Hepatic stellate cell (primary cell): ENCODE measurements at regions not wholly inside any gene's neighbourhood (a gene's known extent, or its start where the extent isn't known, plus 50 kb on each side); places are given as distances from the start of the nearest gene placed in this dataset.
"Not testable (repeated sequence)": the region's sequence is repeated elsewhere in the genome, so short reads cannot be mapped to it uniquely, and the experiment has no call there.

Source experiments
- DNase-seq: peaks from one replicate; pipeline ENCODE4 v3.0.0; 2011; ENCODE audit warnings: low spot score

- no peak for DNase-seq
These were observed 237.6 kb upstream of the NDN start for GRCh38 chr15:23924686-23925085.

DNA sequence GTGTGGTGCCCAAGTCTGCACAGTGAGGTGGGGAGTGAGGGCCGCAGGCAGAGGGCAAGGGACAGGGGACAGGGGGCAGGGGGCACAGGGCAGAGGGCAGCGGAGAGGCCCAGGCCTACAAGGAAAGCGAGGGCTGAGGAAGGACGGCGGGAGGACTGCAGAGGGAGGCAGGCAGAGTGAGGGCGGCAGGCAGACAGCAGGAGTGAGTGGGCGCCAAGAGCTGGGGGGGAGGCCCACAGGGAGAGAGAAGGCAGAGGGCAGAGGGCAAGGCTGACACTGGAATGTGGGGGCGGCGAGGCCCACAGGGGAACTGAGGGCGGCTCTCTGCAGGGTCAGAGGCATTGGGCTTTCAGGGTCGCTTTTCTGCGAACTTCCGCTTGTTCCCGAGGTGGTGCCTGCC is 267.8 kb upstream of the NDN start:
- no peak for DNase-seq

DNA sequence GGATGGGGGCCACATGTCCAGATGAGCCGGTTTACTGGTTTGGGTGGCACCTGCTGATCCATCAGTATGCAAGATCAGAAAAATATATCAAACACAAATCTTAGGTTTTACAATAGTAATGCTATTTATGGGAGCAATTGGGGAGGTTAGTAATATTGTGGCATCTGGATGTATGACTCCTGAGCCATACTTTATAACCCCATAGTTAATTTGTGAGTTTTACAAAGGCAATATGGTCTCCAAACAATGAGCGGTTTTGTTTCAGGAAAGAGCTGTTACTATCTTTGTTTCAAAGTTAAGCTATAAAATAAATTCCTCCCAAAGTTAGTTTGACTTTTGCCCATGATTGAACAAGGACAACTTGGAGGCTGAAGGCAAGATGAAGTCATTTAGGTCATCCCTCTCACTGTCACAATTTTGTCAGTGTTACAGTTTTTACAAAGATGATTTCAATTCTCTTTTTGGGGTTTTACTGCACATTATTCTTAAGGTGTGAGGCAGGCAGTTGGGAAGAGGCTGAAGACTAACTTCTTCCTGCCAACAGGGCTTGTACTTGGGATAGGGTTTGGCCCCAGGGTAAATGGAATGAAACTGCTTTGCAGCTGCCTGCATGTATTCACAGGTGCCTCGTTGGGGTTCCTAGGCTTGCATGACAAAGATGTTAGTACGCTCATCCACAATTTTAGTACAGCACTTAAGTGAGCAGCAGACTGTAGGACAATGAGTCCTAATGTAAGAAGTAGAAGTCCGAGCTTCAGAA is 296.6 kb upstream of the NDN start:
- DNase-seq = no peak

DNA sequence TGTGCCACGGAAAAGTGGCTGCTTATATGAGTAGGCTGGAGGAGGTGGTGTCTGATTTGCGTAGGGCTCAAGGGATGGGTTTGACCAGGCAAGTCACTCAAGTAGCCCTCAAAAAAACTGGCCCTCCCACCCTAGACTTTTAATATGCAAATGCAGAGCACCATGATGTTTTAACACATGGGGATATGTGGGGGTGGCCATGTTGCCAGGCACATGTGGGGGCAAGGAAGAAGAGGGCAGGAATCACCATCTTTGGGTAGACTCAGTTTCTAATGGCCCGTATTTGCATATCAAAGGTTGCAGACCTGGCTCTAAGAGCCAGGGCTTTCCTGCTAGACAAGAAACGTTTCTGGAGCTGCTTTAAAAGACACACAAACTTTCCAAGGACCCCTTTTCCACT is 307.2 kb upstream of the NDN start:
- DNase-seq = no peak

DNA sequence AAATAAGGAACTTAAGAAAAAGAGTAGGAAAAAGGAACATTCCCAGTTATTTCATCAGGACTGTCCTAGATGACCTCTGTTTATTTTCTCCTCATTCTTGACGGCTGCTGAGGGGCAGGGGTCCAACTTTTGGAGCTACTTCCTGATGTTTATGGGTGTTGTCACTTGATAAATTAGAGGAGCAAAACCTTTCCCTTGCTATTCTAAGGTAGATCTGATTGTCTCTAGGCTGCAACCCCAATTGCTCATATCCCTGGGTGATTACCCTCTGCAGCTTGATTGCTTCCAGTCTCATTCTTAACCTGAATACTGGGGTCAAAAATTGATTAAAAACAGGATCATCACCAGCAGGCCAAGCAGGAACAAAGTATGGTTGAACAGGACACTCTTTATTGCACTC is 311.0 kb upstream of the NDN start:
- no peak for DNase-seq

- no peak for DNase-seq
These were observed 321.4 kb upstream of the NDN start for GRCh38 chr15:24008476-24008875.

DNA sequence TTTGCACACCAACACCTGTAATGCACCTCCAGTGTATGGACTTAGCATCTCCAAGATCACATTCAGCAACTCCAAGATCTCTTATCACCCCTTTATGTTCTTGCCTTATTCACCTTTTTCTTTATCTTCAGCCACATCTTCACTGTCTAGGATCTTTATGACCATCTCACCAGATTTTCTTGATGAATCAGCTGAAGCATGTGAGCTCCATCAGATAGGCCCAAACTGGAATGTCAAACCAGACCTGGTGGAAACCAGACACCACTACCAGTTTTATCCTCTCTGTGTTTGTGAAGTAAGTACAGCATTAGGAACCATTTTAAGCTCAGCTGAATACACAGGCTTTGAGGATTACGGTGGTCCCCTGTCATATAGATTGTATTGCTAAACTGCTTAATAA is 330.4 kb upstream of the NDN start:
- no peak for DNase-seq

- DNase-seq = no peak
These were observed 352.6 kb upstream of the NDN start for GRCh38 chr15:24039683-24040082.

- DNase-seq = no peak
These were observed 367.6 kb upstream of the NDN start for GRCh38 chr15:24054547-24055245.

DNA sequence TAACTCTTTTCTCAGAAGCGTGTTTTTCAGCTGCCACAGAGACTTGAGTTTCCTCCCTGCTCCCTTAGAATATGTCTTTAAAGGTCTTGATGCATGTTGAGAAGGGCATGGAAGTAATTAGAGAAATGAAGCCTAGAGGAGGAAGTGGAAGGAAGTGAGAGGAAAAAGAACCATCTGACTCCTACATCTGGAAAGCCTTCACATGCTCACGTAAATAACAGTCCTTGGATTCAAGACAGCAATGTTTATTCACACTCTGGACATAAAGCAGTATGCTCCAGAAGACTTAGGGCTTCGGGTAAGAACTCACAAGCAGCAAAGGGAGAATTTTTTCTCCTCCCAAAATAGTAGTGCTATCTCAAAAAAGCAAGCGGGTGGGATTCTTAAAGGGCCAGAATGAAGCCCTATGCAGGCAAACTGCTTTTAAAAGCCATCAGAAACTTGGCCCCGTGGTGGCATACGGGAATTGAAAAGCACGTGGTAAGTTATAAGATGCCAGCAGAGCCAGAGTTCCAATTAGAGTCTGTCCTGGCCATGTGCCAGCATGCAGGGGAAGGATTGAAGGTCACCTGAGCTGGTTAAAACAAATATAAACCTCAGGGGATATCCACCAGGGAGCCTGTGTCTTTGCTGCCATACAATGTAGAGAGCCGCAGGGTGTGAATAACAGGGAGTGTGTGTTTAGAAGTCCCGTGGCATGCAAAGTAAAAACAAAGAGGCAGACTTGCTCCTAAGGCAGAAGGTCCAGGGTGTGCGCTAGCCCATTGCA is 380.8 kb upstream of the NDN start:
- no peak for DNase-seq

DNA sequence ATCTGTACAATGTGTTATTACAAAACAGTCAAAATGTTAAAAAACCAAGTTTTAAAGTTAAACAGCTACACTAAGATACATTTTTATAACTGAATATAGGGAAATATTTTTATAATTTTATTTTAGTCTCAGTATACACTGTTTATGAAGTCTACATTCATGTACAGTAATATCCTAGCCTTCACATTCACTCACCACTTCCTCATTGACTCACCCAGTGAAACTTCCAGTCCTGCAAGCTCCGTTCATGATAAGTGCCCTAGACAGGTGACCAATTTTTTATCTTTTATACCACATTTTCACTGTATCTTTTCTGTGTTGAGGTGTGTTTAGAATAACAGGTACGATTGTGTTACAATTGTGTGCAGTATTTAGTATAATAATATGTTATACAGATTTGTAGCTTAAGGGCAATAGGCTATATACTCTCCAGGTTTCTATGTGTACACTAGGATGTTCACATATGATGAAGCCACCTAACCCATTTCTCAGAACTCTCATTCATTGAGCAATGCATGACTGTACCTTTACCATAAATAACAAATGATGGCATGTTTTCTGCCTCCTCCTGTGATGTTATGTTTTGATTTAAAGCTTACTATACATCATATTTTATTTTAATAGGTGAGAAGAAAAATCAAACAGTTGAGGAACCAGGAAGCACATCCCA is 388.4 kb upstream of the NDN start:
- no peak for DNase-seq

DNA sequence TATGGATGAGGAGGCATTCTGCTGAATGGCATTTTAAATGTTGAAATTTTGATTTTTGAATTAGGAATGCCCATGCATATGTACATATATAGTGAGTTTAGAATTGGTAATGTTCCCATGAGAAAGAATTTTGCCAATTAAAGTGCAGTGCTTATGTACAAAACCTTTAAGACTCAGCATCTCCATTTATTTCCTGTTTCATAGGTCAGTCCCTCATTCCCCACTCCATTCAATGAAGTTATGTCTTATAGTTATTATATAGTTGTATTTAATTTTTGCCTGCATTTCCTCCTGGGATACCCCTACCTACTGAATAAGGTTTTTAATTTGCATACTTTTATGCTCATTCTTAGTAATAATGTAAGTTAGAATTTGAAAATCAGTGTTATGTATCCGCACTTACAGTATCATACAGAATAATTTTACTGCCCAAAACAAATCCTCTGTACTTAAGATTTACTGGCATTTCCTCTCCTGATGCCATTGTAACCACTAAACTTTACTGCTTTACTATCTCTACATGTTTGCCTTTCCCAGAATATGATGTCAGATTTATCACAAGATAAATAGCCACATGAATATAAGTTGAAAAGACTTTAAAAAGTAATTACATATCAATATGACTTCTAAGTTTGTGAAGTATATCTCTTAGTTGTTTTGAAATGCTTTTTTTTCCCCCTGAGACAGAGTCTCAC is 389.1 kb upstream of the NDN start:
- DNase-seq = no peak

- no peak for DNase-seq
These were observed 391.4 kb upstream of the NDN start for GRCh38 chr15:24078310-24079029.

- DNase-seq = not testable (repeated sequence)
These were observed 401.8 kb upstream of the NDN start for GRCh38 chr15:24088941-24089340.

GRCh38 chr15:24101503-24101902 is 414.4 kb upstream of the NDN start:
- not testable (repeated sequence) for DNase-seq

DNA sequence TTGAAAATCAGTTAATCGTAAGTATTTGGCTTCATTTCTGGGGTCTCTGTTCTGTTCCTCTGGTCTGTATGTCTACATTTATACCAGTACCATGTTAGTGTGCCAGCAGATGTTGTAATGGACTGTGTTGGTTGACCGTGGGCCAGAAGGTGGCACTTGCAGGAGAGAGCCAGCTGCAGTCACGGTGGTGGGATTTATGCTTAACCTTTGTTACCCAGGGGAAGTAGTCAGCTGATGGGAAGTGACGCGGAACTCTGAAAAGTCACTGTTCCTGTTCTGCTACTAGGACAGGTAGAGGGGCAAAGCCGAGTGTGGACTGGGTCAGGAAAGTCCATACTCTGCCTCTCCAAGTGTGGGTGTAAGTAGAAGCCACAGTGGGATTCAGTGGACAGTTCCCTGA is 420.4 kb upstream of the NDN start:
- not testable (repeated sequence) for DNase-seq

- not testable (repeated sequence) for DNase-seq
These were observed 420.8 kb upstream of the NDN start for GRCh38 chr15:24107948-24108347.

DNA sequence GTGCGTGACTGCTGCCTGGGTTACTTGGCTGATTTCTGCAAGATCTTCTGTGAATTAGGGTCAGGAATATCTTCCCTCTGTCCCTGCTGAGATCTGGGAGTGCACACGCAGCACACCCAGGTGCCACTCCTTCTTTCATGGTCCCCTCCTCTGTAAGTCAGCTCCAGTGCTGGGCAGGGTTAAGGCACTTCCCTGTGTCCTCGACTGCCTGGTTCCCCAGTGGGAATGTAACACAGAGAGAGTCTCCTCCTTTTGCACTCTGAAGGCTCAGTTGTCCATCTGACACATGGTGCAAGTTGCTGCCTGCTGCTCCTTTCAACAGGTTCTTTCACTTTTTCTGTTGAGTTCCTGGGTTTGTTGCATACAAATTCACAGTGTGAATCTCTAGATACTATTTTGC is 421.2 kb upstream of the NDN start:
- not testable (repeated sequence) for DNase-seq

DNA sequence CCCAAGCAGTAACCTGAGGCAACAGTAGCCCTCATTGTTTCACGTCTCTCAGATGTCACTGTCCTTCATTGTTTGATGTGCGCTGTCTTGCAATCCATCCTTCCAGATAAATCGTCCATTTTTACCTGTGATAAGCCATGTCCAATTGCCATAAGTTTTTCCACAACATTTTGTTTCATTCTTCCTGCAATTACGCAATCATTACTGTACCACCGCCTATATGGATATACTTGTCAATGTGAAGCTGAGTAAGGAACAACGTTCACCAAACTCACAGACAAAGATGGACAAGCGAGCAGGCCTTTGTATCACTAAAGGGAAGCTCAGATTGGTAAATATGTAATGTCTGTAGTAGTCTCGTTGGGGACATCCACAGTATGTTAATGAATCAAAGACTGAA is 452.5 kb upstream of the NDN start:
- not testable (repeated sequence) for DNase-seq

GRCh38 chr15:24145070-24145469 is 458.0 kb upstream of the NDN start:
- not testable (repeated sequence) for DNase-seq

DNA sequence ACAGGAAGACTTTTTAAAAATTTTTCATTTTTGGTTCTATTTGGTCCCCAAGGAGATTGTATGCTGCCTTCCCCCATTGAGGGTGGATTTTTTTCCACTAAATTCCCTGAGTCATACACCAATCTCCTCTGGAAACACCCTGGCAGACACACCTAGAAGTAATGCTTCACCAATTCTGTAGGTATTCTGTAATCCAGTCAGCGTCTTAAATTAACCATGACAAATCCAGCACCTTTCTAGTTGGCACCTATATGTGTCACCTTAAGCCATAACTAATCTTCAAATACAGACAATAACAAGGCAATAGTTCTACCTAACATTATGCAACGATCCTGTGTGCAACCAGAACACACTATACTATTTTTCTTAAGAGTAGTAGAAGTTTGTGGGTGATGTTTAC is 459.1 kb upstream of the NDN start:
- no peak for DNase-seq
